GM23338 (cell line): ENCODE measurements at regions not wholly inside any gene's neighbourhood (a gene's known extent, or its start where the extent isn't known, plus 50 kb on each side); places are given as distances from the start of the nearest gene placed in this dataset.

Source experiments
- ATAC-seq: fragments of 200-7000 bp; cut with Tn5 transposase; 3 replicates; pipeline ENCODE4 v1.9.1; 2020
- DNase-seq: peaks from one replicate; pipeline ENCODE4 v3.0.0-alpha.2; 2015; ENCODE audit warnings: low spot score
- H2AFZ ChIP-seq: fragments of 200-600 bp; sonication (generic); 2 replicates; pipeline ENCODE4 v1.8.0; 2016; ENCODE audit warnings: antibody characterized with exemption, mild to moderate bottlenecking, moderate library complexity
- H3F3A ChIP-seq: fragments of 200-600 bp; sonication (generic); replicated peaks from 2 replicates; pipeline ENCODE4 v1.8.0; 2017; ENCODE audit warnings: antibody characterized with exemption, mixed run types, low read depth
- H3K27ac ChIP-seq: fragments of 200-600 bp; sonication (generic); 2 replicates; pipeline ENCODE4 v1.6.1; 2016; ENCODE audit warnings: low read depth
- H3K27me3 ChIP-seq: fragments of 200-600 bp; sonication (generic); 2 replicates; pipeline ENCODE4 v1.8.0; 2016; ENCODE audit warnings: mild to moderate bottlenecking, mixed run types, moderate library complexity; ENCODE audit not compliant: insufficient read depth
- H3K36me3 ChIP-seq: fragments of 200-600 bp; sonication (generic); 2 replicates; pipeline ENCODE4 v1.8.0; 2016; ENCODE audit warnings: mild to moderate bottlenecking; ENCODE audit not compliant: insufficient read depth
- H3K4me1 ChIP-seq: fragments of 200-600 bp; sonication (generic); 2 replicates; pipeline ENCODE4 v1.8.0; 2016; ENCODE audit warnings: mild to moderate bottlenecking, moderate library complexity; ENCODE audit not compliant: insufficient read depth
- H3K4me2 ChIP-seq: fragments of 200-600 bp; sonication (generic); 2 replicates; pipeline ENCODE4 v1.7.1; 2017; ENCODE audit warnings: mixed run types
- H3K4me3 ChIP-seq: fragments of 200-600 bp; sonication (generic); 2 replicates; pipeline ENCODE4 v1.6.1; 2016; ENCODE audit warnings: mixed run types
- H3K79me2 ChIP-seq: fragments of 200-600 bp; sonication (generic); replicated peaks from 2 replicates; pipeline ENCODE4 v1.8.0; 2017; ENCODE audit warnings: mild to moderate bottlenecking; ENCODE audit not compliant: insufficient read depth
- H3K9me2 ChIP-seq: fragments of 200-600 bp; sonication (generic); 2 replicates; pipeline ENCODE4 v1.8.0; 2017; ENCODE audit not compliant: insufficient read depth
- H4K20me1 ChIP-seq: fragments of 200-600 bp; sonication (generic); replicated peaks from 2 replicates; pipeline ENCODE4 v1.8.0; 2017; ENCODE audit warnings: mild to moderate bottlenecking; ENCODE audit not compliant: insufficient read depth
- H3K27ac Mint-ChIP-seq: 2 replicates; pipeline ENCODE4 v1.8.0; 2020; ENCODE audit warnings: inconsistent platforms, mild to moderate bottlenecking, moderate library complexity, mixed read lengths
- H3K27me3 Mint-ChIP-seq: 3 replicates; pipeline ENCODE4 v1.8.0; 2022; ENCODE audit warnings: low read depth, mild to moderate bottlenecking, moderate library complexity, mixed read lengths, inconsistent platforms; ENCODE audit not compliant: insufficient read depth, poor library complexity
- H3K36me3 Mint-ChIP-seq: 3 replicates; pipeline ENCODE4 v1.8.0; 2021; ENCODE audit warnings: low read depth, mild to moderate bottlenecking, inconsistent platforms, moderate library complexity, mixed read lengths
- H3K4me1 Mint-ChIP-seq: 3 replicates; pipeline ENCODE4 v1.8.0; 2020; ENCODE audit warnings: mild to moderate bottlenecking, inconsistent platforms, mixed read lengths
- H3K4me3 Mint-ChIP-seq: 3 replicates; pipeline ENCODE4 v1.8.0; 2021; ENCODE audit warnings: moderate library complexity, mild to moderate bottlenecking, inconsistent platforms, mixed read lengths
- H3K9me3 Mint-ChIP-seq: 3 replicates; pipeline ENCODE4 v1.8.0; 2020; ENCODE audit warnings: moderate library complexity, mild to moderate bottlenecking, inconsistent platforms, mixed read lengths
- CTCF ChIP-seq, 2 experiments: fragments of 200-600 bp in 1 of 2; sonication (generic) in 1 of 2; conservative IDR thresholded peaks; 2 replicates each; pipeline versions ENCODE4 v1.5.1 to v1.6.1; 2016 to 2017; ENCODE audit warnings: antibody characterized with exemption in 2 of 2, low read depth in 2 of 2, mild to moderate bottlenecking in 2 of 2, moderate library complexity in 1 of 2
- EZH2phosphoT487 ChIP-seq: fragments of 200-600 bp; sonication (generic); IDR thresholded peaks from one replicate; pipeline ENCODE4 v1.8.1; 2018; ENCODE audit warnings: antibody characterized with exemption; ENCODE audit not compliant: unreplicated experiment
- JUNB ChIP-seq: IDR thresholded peaks from one replicate; pipeline ENCODE4 v1.6.1; 2016; ENCODE audit warnings: antibody characterized with exemption; ENCODE audit not compliant: unreplicated experiment
- POLR2AphosphoS5 ChIP-seq: IDR thresholded peaks from 2 replicates; pipeline ENCODE4 v1.6.1; 2016; ENCODE audit warnings: antibody characterized with exemption, low read depth
- REST ChIP-seq: IDR thresholded peaks from one replicate; pipeline ENCODE4 v1.6.1; 2018; ENCODE audit warnings: antibody characterized with exemption; ENCODE audit not compliant: unreplicated experiment
- STAT1 ChIP-seq: IDR thresholded peaks from one replicate; pipeline ENCODE4 v1.6.1; 2016; ENCODE audit warnings: antibody characterized with exemption; ENCODE audit not compliant: unreplicated experiment
- ZNF331 ChIP-seq: fragments of 250-450 bp; sonication (Bioruptor Pico); IDR thresholded peaks from 2 replicates; pipeline ENCODE4 v1.5.0; 2020; ENCODE audit warnings: low read depth, mild to moderate bottlenecking, moderate library complexity
- ZNF462 ChIP-seq: fragments of 250-450 bp; sonication (Bioruptor Pico); IDR thresholded peaks from 2 replicates; pipeline ENCODE4 v1.5.0; 2020; ENCODE audit warnings: mild to moderate bottlenecking, moderate library complexity

GRCh38 chr18:65631766-65632165 lies 119.0 kb upstream of the CDH7 start:
- Mint-ChIP-seq H3K27me3 (no peaks in the 10 kb centered on the region), H3K4me3 (no peak overlapping the region)
- H3K36me3 ChIP-seq = no peaks in the 10 kb centered on the region

More at GRCh38 chr18:65631766-65632165, 119.0 kb upstream of the CDH7 start:
- no peak for ATAC-seq
- DNase-seq = no peak
- Histone ChIP-seq H3K27me3 (no peaks in the 10 kb centered on the region), H3K79me2 (no peaks in the 10 kb centered on the region), H3F3A (no peaks in the 10 kb centered on the region), H3K4me1 (no peaks in the 10 kb centered on the region), H3K4me3 (no peak overlapping the region), H3K4me2 (no peak overlapping the region), H3K27ac (no peak overlapping the region), H2AFZ (no peak overlapping the region), H3K9me2 (no peaks in the 10 kb centered on the region), H4K20me1 (no peaks in the 10 kb centered on the region)
- Mint-ChIP-seq H3K9me3 (no peaks in the 10 kb centered on the region), H3K36me3 (no peaks in the 10 kb centered on the region), H3K27ac (no peak overlapping the region), H3K4me1 (no peaks in the 10 kb centered on the region)
- TF ChIP-seq STAT1 (no peak), CTCF (conservative IDR thresholded peaks at IDR 0.05; ENCODE audit: low read depth in 2 of 2) (no peak), ZNF331 (no peak), POLR2AphosphoS5 (no peak), ZNF462 (CRISPR knock-in tag) (no peak), REST (no peak), JUNB (no peak), EZH2phosphoT487 (no peak)
